GM19099 (cell line): ENCODE measurements at regions not wholly inside any gene's neighbourhood (a gene's known extent, or its start where the extent isn't known, plus 50 kb on each side); places are given as distances from the start of the nearest gene placed in this dataset.

Experiments
- POLR2A ChIP-seq: IDR thresholded peaks from 3 replicates; pipeline ENCODE4 v1.6.1; 2011; ENCODE audit warnings: low read depth; ENCODE audit not compliant: insufficient read length; ENCODE audit errors: extremely low read depth

DNA sequence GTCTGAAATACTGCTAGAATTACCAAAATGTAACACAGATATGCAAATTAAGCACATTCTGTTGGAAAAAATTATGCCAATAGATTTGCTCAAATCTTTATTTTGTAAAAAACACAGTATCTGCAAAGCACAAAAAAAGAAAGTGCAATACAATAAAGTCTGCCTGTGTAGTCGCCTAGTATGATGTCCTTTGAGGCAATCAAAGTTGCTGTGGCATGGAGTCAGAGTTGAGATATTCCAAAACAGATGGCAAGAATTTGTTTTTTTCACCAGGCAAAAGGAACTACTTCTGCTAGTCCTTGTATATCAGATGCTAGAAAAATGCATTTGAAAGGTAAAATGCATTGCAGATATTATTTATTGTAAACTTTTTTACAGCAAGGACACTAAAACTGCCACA is 531.3 kb upstream of the TMEFF2 start:
- TF ChIP-seq POLR2A = no peak

- TF ChIP-seq POLR2A = no peak
These were observed 524.9 kb upstream of the TMEFF2 start for GRCh38 chr2:192719629-192720028.

- TF ChIP-seq POLR2A = no peak
These were observed 523.6 kb upstream of the TMEFF2 start for GRCh38 chr2:192718340-192718739.

- TF ChIP-seq POLR2A = no peak
These were observed 506.2 kb upstream of the TMEFF2 start for GRCh38 chr2:192700934-192701333.

DNA sequence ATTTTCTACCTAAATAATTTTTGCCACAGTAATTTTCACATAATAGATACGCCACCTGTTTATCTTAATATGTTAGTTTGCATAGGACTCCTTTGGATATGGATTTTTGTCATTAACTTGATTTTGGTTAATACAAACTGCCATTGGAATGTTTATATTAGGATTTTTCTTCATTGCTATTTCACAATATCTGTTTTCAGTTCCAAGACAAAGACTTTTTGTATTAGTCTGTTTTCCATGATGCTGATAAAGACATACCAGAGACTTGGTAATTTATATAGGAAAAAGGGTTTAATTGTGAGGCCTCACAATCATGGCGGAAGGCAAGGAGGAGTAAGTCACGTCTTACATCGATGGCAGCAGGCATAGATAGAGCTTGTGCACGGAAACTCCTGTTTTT is 503.1 kb upstream of the TMEFF2 start:
- TF ChIP-seq POLR2A = no peak

DNA sequence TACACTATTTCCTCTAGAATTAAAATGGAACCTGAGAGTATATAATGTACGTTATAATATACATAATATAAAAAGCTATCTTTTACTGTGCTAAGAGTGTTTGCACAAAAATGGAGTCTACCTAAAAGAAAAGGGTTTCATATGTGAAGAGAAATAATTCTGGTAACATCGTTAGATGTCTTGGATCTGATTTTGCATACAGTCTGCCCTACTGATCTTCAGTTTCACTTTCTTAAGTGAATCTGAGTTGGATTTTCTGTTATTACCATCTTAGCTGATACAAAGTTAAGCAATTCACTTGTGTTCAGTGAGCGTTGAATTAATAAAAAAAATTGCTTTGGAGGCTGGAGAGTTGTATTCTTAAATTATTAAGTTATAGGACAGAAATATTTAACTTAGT is 502.1 kb upstream of the TMEFF2 start:
- TF ChIP-seq POLR2A = no peak

DNA sequence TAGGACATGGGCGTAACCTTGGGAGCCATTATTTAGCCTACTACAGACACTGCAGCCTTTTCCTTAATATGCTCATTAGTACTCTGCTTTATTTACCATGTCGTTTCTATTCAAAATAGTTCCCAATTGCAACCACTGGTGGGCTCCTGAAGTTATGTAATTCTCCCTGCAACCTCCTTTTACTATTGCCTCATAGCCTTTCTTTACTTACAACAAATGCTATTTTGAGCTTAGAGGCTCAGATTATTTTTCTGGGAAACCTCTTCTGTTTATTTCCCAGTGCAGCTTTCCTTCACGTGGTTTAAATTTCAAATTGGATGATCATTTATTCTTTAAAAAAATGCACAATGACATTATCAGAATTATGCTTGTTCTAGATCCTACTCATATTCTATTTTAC is 492.3 kb upstream of the TMEFF2 start:
- TF ChIP-seq POLR2A = no peak

DNA sequence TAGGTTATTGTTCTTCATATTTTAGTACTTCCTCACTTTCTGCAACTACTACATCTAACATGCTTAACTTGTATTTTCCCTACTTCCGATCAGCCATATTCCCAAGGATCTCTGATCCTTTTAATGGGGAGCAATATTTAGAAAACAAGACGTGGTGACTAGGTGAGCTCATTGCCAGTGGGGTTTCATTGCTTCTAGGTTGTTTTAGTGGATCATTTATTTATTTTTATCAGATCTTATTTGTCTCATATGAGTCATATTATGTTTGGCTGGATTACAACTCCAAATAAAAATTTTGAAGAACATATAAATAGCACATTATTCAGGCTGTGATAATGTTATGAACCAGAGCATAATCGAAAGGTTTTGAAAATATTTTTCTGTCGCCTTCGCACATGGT is 480.9 kb upstream of the TMEFF2 start:
- no peak for TF ChIP-seq POLR2A

GRCh38 chr2:192669505-192670091 is 474.9 kb upstream of the TMEFF2 start:
- no peak for TF ChIP-seq POLR2A

DNA sequence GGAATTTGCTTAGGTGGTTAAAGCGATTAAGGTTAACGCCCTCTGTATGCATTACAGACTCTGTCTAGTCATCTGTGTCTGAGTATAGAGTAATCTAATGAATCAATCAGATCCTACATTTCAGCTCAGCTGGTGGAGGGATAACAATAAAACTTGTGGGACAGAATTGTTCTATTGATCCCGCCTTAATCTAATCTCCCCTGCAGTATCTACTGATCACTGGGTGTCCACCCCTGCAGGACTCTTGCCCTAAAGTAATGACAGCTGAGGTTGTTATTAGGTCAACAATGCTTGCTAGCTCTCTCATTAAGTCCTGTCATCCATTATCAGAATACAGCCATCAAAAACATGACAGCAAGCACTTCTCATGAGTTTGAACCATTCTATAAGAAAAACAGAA is 462.6 kb upstream of the TMEFF2 start:
- TF ChIP-seq POLR2A = no peak

GRCh38 chr2:192655916-192656315 is 461.2 kb upstream of the TMEFF2 start:
- no peak for TF ChIP-seq POLR2A

DNA sequence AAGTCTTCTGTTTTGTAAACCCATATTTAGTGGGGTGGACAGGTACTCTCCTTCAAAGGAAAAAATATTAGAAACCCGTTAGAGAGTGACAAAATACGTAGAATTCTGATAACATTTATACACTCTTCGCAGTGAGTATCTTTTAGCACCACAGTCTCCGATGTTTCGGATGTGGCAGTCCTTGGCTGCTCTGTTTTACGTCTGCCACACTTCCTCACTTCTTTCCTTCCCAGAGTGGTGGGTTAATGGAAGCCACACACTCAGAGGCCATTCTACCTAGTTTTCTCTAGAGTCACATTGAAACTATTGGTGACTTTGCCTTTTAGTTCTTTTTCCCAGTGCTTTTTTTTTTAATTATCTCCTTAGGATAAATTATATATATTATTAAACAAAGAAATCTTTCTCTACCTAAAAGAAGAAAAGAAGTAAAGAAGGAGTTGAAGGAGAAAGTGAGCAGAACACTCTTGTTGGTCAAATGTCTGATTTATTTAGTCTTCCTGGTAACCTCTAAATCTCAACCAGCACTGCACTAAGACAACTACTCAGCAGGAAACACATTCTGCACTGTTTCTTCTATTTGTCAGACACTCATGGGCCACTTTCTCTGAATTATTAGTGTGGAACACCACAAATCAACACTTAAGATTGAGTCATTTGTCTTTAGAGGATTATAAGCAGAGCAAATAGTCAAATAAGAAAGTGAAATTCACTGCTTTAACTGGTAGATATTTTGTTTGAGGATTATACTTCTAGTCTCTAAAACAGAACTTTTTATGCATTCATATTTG is 451.3 kb upstream of the TMEFF2 start:
- no peak for TF ChIP-seq POLR2A

DNA sequence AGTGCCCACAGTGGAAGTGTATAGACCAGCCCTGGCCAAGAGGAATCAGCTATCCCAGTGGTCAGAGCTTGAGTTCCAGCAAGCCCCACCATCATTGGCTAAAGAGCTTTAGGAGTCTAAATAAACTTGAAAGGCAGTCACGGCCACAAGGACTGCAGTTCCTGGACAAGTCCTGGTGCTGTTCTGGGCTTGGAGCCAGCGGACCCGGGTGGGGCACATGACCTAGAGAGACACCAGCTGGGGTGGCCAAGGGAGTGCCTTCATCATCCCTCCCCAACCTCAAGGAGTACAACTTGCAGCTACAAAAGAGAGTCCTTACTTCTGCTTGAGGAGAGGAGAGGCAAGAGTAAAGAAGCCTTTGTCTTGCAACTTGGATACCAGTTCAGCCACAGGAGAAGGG is 439.8 kb upstream of the TMEFF2 start:
- no peak for TF ChIP-seq POLR2A

DNA sequence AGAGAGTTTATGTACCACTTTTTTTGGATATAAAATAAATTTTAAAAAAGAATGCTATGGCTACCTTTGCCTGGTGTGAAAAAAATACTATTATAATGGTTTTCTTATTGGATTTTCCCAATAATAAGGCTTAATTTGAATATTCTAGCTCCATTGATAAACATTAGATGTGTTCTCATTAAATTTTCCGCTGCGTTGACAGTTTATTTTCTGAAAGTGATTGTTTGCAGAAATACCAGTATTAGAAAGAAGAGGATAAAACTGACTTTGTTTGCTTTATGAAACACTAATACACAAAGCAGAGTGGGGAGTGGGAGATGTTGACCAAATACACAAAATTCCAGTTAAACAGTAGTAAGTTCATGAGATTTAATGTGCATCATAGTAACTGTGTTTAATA is 433.3 kb upstream of the TMEFF2 start:
- no peak for TF ChIP-seq POLR2A

GRCh38 chr2:192615105-192615504 is 420.4 kb upstream of the TMEFF2 start:
- TF ChIP-seq POLR2A = no peak

GRCh38 chr2:192604295-192604694 is 409.6 kb upstream of the TMEFF2 start:
- no peak for TF ChIP-seq POLR2A

DNA sequence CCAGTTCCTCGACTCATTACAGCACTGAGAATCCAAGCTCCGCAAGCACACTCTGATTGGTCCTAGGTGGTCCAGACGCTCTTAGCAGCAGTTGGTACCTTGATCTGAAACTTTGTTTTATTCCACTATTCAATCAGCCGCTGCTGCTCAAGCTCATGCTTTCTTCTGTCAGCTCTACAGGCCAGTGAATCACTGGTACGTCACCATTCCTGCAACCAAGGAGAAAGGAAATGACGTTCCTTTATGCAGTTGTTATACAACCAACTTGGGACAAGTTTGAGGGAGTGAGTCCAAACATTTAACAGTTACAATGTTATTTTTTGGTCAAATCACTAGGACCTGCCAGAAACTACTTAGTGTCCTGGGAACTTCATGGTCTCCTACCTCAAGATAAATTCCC is 398.8 kb upstream of the TMEFF2 start:
- TF ChIP-seq POLR2A = no peak
